Immature natural killer cell (primary cell): ENCODE measurements at regions not wholly inside any gene's neighbourhood (a gene's known extent, or its start where the extent isn't known, plus 50 kb on each side); places are given as distances from the start of the nearest gene placed in this dataset.

Source experiments
- DNase-seq, 3 donors: peaks; one replicate each; pipeline ENCODE4 v3.0.0; 2022; ENCODE audit warnings: mixed read lengths in 1 of 3
- H3K27ac Mint-ChIP-seq, 6 donors: one replicate each; pipeline ENCODE4 v1.8.0; 2020; ENCODE audit warnings: mixed read lengths in 6 of 6, mild to moderate bottlenecking in 5 of 6, inconsistent platforms in 4 of 6, moderate library complexity in 3 of 6
- H3K27me3 Mint-ChIP-seq, 3 donors: one replicate each; pipeline ENCODE4 v1.8.0; 2020 to 2021; ENCODE audit warnings: low read depth in 3 of 3, mild to moderate bottlenecking in 3 of 3, mixed read lengths in 3 of 3, moderate library complexity in 3 of 3, inconsistent platforms in 1 of 3
- H3K36me3 Mint-ChIP-seq, 3 donors: one replicate each; pipeline ENCODE4 v1.8.0; 2020; ENCODE audit warnings: mixed read lengths in 3 of 3, inconsistent platforms in 2 of 3, mild to moderate bottlenecking in 2 of 3
- H3K4me1 Mint-ChIP-seq, 2 donors: one replicate each; pipeline ENCODE4 v1.8.0; 2020; ENCODE audit warnings: inconsistent platforms in 2 of 2, mild to moderate bottlenecking in 2 of 2, mixed read lengths in 2 of 2, moderate library complexity in 1 of 2
- H3K4me3 Mint-ChIP-seq, 5 donors: one replicate each; pipeline ENCODE4 v1.8.0; 2020; ENCODE audit warnings: mild to moderate bottlenecking in 5 of 5, mixed read lengths in 5 of 5, inconsistent platforms in 3 of 5, moderate library complexity in 3 of 5
- H3K9me3 Mint-ChIP-seq, 6 donors: one replicate each; pipeline ENCODE4 v1.8.0; 2020; ENCODE audit warnings: mild to moderate bottlenecking in 6 of 6, mixed read lengths in 6 of 6, inconsistent platforms in 4 of 6, moderate library complexity in 3 of 6

GRCh38 chr18:10193444-10193843 lies 261.0 kb upstream of the APCDD1 start:
- Mint-ChIP-seq H3K27ac (no peak overlapping the region), H3K36me3 (no peaks in the 10 kb centered on the region), H3K9me3 (peaks cover 0 to 2% (median 0%) of the 10 kb centered on the region in 6 donors), H3K4me1 (no peaks in the 10 kb centered on the region), H3K4me3 (no peak overlapping the region), H3K27me3 (peaks cover 2 to 5% (median 2%) of the 10 kb centered on the region in 3 donors)
- no peak for DNase-seq

GRCh38 chr18:10194592-10194991 lies 259.8 kb upstream of the APCDD1 start:
- no peaks in the 10 kb centered on the region for H3K9me3 Mint-ChIP-seq
- H3K4me3 Mint-ChIP-seq: no peak overlapping the region
- H3K36me3 Mint-ChIP-seq: no peaks in the 10 kb centered on the region
- H3K27ac Mint-ChIP-seq: no peak overlapping the region
- no peak for DNase-seq
- H3K4me1 Mint-ChIP-seq: no peaks in the 10 kb centered on the region
- peaks cover 2 to 4% (median 2%) of the 10 kb centered on the region in 3 donors for H3K27me3 Mint-ChIP-seq

- H3K27ac Mint-ChIP-seq: no peak overlapping the region
- no peaks in the 10 kb centered on the region for H3K36me3 Mint-ChIP-seq
- peaks cover 0 to 4% (median 0%) of the 10 kb centered on the region in 3 donors for H3K27me3 Mint-ChIP-seq
Observed at GRCh38 chr18:10195529-10195928, 258.9 kb upstream of the APCDD1 start.

GRCh38 chr18:10197097-10197496 lies 257.3 kb upstream of the APCDD1 start:
- H3K27me3 Mint-ChIP-seq: peaks cover 0 to 6% (median 0%) of the 10 kb centered on the region in 3 donors
- H3K4me1 Mint-ChIP-seq: no peaks in the 10 kb centered on the region
- no peaks in the 10 kb centered on the region for H3K9me3 Mint-ChIP-seq

More at GRCh38 chr18:10195529-10195928, 258.9 kb upstream of the APCDD1 start:
- H3K9me3 Mint-ChIP-seq: no peaks in the 10 kb centered on the region
- no peaks in the 10 kb centered on the region for H3K4me1 Mint-ChIP-seq
- no peak overlapping the region for H3K4me3 Mint-ChIP-seq
- DNase-seq: no peak

GRCh38 chr18:10201226-10201625 lies 253.2 kb upstream of the APCDD1 start:
- no peak for DNase-seq
- Mint-ChIP-seq H3K9me3 (no peaks in the 10 kb centered on the region), H3K4me3 (no peak overlapping the region), H3K27ac (no peak overlapping the region), H3K27me3 (peaks cover 0 to 6% (median 0%) of the 10 kb centered on the region in 3 donors), H3K4me1 (no peaks in the 10 kb centered on the region), H3K36me3 (no peaks in the 10 kb centered on the region)

More at GRCh38 chr18:10197097-10197496, 257.3 kb upstream of the APCDD1 start:
- DNase-seq: no peak
- H3K27ac Mint-ChIP-seq: no peak overlapping the region
- H3K36me3 Mint-ChIP-seq: no peaks in the 10 kb centered on the region
- no peak overlapping the region for H3K4me3 Mint-ChIP-seq

- no peak overlapping the region for H3K4me3 Mint-ChIP-seq
- H3K4me1 Mint-ChIP-seq: no peaks in the 10 kb centered on the region
- H3K36me3 Mint-ChIP-seq: no peaks in the 10 kb centered on the region
- H3K9me3 Mint-ChIP-seq: no peaks in the 10 kb centered on the region
- no peak for DNase-seq
- no peak overlapping the region for H3K27ac Mint-ChIP-seq
- peaks cover 1 to 6% (median 2%) of the 10 kb centered on the region in 3 donors for H3K27me3 Mint-ChIP-seq
Observed at GRCh38 chr18:10201659-10202058, 252.8 kb upstream of the APCDD1 start.

GRCh38 chr18:10202845-10203321 lies 251.6 kb upstream of the APCDD1 start:
- DNase-seq: no peak
- no peaks in the 10 kb centered on the region for H3K4me1 Mint-ChIP-seq
- peaks cover 1 to 2% (median 2%) of the 10 kb centered on the region in 3 donors for H3K27me3 Mint-ChIP-seq
- no peaks in the 10 kb centered on the region for H3K9me3 Mint-ChIP-seq
- no peaks in the 10 kb centered on the region for H3K36me3 Mint-ChIP-seq
- no peak overlapping the region for H3K4me3 Mint-ChIP-seq
- no peak overlapping the region for H3K27ac Mint-ChIP-seq

GRCh38 chr18:10205151-10205550 lies 249.3 kb upstream of the APCDD1 start:
- H3K27me3 Mint-ChIP-seq: peaks cover 1 to 4% (median 2%) of the 10 kb centered on the region in 3 donors
- no peaks in the 10 kb centered on the region for H3K4me1 Mint-ChIP-seq
- no peak overlapping the region for H3K4me3 Mint-ChIP-seq
- H3K27ac Mint-ChIP-seq: no peak overlapping the region
- DNase-seq: no peak
- H3K9me3 Mint-ChIP-seq: no peaks in the 10 kb centered on the region
- H3K36me3 Mint-ChIP-seq: no peaks in the 10 kb centered on the region

- no peaks in the 10 kb centered on the region for H3K9me3 Mint-ChIP-seq
- no peak overlapping the region for H3K4me3 Mint-ChIP-seq
Observed at GRCh38 chr18:10207682-10208345, 246.6 kb upstream of the APCDD1 start.

GRCh38 chr18:10209302-10209701 lies 245.1 kb upstream of the APCDD1 start:
- Mint-ChIP-seq H3K27me3 (peaks cover 1 to 2% (median 2%) of the 10 kb centered on the region in 3 donors), H3K4me1 (no peaks in the 10 kb centered on the region), H3K4me3 (no peak overlapping the region), H3K9me3 (no peaks in the 10 kb centered on the region), H3K36me3 (no peaks in the 10 kb centered on the region), H3K27ac (no peak overlapping the region)
- no peak for DNase-seq

More at GRCh38 chr18:10207682-10208345, 246.6 kb upstream of the APCDD1 start:
- Mint-ChIP-seq H3K36me3 (no peaks in the 10 kb centered on the region), H3K4me1 (no peaks in the 10 kb centered on the region), H3K27ac (no peak overlapping the region), H3K27me3 (peaks cover 1 to 2% (median 2%) of the 10 kb centered on the region in 3 donors)
- no peak for DNase-seq

- Mint-ChIP-seq H3K27me3 (peaks cover 1 to 5% (median 2%) of the 10 kb centered on the region in 3 donors), H3K4me1 (no peaks in the 10 kb centered on the region), H3K9me3 (no peaks in the 10 kb centered on the region), H3K27ac (no peak overlapping the region), H3K4me3 (no peak overlapping the region), H3K36me3 (no peaks in the 10 kb centered on the region)
- no peak for DNase-seq
Observed at GRCh38 chr18:10210057-10210633, 244.3 kb upstream of the APCDD1 start.

GRCh38 chr18:10213526-10213925 lies 240.9 kb upstream of the APCDD1 start:
- peaks cover 0 to 5% (median 3%) of the 10 kb centered on the region in 3 donors for H3K27me3 Mint-ChIP-seq
- peaks cover 0 to 6% (median 0%) of the 10 kb centered on the region in 6 donors for H3K9me3 Mint-ChIP-seq
- no peaks in the 10 kb centered on the region for H3K4me1 Mint-ChIP-seq
- H3K4me3 Mint-ChIP-seq: no peak overlapping the region
- H3K27ac Mint-ChIP-seq: no peak overlapping the region
- no peak for DNase-seq
- H3K36me3 Mint-ChIP-seq: peaks cover 0 to 4% (median 0%) of the 10 kb centered on the region in 3 donors

- Mint-ChIP-seq H3K9me3 (peaks cover 0 to 6% (median 0%) of the 10 kb centered on the region in 6 donors), H3K4me1 (no peaks in the 10 kb centered on the region), H3K27ac (no peak overlapping the region), H3K4me3 (no peak overlapping the region), H3K27me3 (peaks cover 0 to 4% (median 3%) of the 10 kb centered on the region in 3 donors), H3K36me3 (peaks cover 0 to 4% (median 0%) of the 10 kb centered on the region in 3 donors)
- no peak for DNase-seq
Observed at GRCh38 chr18:10215446-10215845, 239.0 kb upstream of the APCDD1 start.

- H3K4me3 Mint-ChIP-seq: no peak overlapping the region
- no peaks in the 10 kb centered on the region for H3K4me1 Mint-ChIP-seq
- H3K9me3 Mint-ChIP-seq: peaks cover 0 to 6% (median 3%) of the 10 kb centered on the region in 6 donors
- peaks cover 0 to 4% (median 0%) of the 10 kb centered on the region in 3 donors for H3K36me3 Mint-ChIP-seq
- peaks cover 0 to 4% (median 3%) of the 10 kb centered on the region in 3 donors for H3K27me3 Mint-ChIP-seq
- DNase-seq: no peak
- no peak overlapping the region for H3K27ac Mint-ChIP-seq
Observed at GRCh38 chr18:10216791-10217190, 237.6 kb upstream of the APCDD1 start.
